ENCODE measurements at regions not wholly inside any gene's neighbourhood (a gene's known extent, or its start where the extent isn't known, plus 50 kb on each side); places are given as distances from the start of the nearest gene placed in this dataset.

- no peak for DNase-seq (ENCODE audit: low spot score)
- Histone ChIP-seq H3K4me3 (no peak overlapping the region), H3K27ac (no peak overlapping the region)
- TF ChIP-seq CTCF (IDR thresholded peaks at IDR 0.05), result no peak
These were observed 657.7 kb upstream of the CCDC54 start for GRCh38 chr3:106719583-106719982.

GRCh38 chr3:106720510-106720909 lies 656.7 kb upstream of the CCDC54 start:
- DNase-seq (ENCODE audit: low spot score), result no peak
- no peak overlapping the region for H3K4me3 ChIP-seq
- H3K27ac ChIP-seq, result no peak overlapping the region
- TF ChIP-seq CTCF (IDR thresholded peaks at IDR 0.05), result no peak

GRCh38 chr3:106725566-106725965 lies 651.7 kb upstream of the CCDC54 start:
- H3K4me3 ChIP-seq, result no peak overlapping the region
- no peak for DNase-seq (ENCODE audit: low spot score)

GRCh38 chr3:106728315-106729098 lies 648.7 kb upstream of the CCDC54 start:
- no peak for DNase-seq (ENCODE audit: low spot score)
- Histone ChIP-seq H3K27ac (peak overlapping the region; percentile 5 to 71), H3K4me3 (peak overlapping the region; percentile 49)

More at GRCh38 chr3:106725566-106725965, 651.7 kb upstream of the CCDC54 start:
- H3K27ac ChIP-seq, result no peak overlapping the region
- TF ChIP-seq CTCF (IDR thresholded peaks at IDR 0.05), result no peak

GRCh38 chr3:106729481-106729880 lies 647.8 kb upstream of the CCDC54 start:
- H3K27ac ChIP-seq, result no peak overlapping the region

More at GRCh38 chr3:106728315-106729098, 648.7 kb upstream of the CCDC54 start:
- no peak for TF ChIP-seq CTCF (IDR thresholded peaks at IDR 0.05)

GRCh38 chr3:106731230-106731629 lies 646.0 kb upstream of the CCDC54 start:
- TF ChIP-seq CTCF (IDR thresholded peaks at IDR 0.05), result no peak
- Histone ChIP-seq H3K4me3 (no peak overlapping the region), H3K27ac (no peak overlapping the region)
- no peak for DNase-seq (ENCODE audit: low spot score)

More at GRCh38 chr3:106729481-106729880, 647.8 kb upstream of the CCDC54 start:
- TF ChIP-seq CTCF (IDR thresholded peaks at IDR 0.05), result no peak
- no peak overlapping the region for H3K4me3 ChIP-seq
- no peak for DNase-seq (ENCODE audit: low spot score)

GRCh38 chr3:106734712-106735111 lies 642.5 kb upstream of the CCDC54 start:
- H3K4me3 ChIP-seq, result no peak overlapping the region
- no peak for TF ChIP-seq CTCF (IDR thresholded peaks at IDR 0.05)
- DNase-seq (ENCODE audit: low spot score), result no peak
- H3K27ac ChIP-seq, result no peak overlapping the region
